H9 (cell line): ENCODE measurements at regions not wholly inside any gene's neighbourhood (a gene's known extent, or its start where the extent isn't known, plus 50 kb on each side); places are given as distances from the start of the nearest gene placed in this dataset.

ENCODE experiments used
- DNase-seq: peaks from one replicate; pipeline ENCODE4 v3.0.0-alpha.2; 2017
- H2AFZ ChIP-seq: one replicate; pipeline ENCODE4 v1.6.1; 2013; ENCODE audit warnings: mild to moderate bottlenecking, low read length, control low read depth, moderate library complexity
- H2AK5ac ChIP-seq: 2 replicates; pipeline ENCODE4 v1.6.1; 2013; ENCODE audit warnings: low read length, control low read depth, mixed read lengths; ENCODE audit not compliant: insufficient read length
- H2BK120ac ChIP-seq: one replicate; pipeline ENCODE4 v1.6.1; 2013; ENCODE audit warnings: low read depth, mild to moderate bottlenecking, low read length, control low read depth, inconsistent platforms; ENCODE audit not compliant: poor library complexity, severe bottlenecking
- H2BK12ac ChIP-seq: 2 replicates; pipeline ENCODE4 v1.6.1; 2013; ENCODE audit warnings: low read length, control low read depth, mixed read lengths, low read depth; ENCODE audit not compliant: insufficient read length
- H2BK15ac ChIP-seq: 2 replicates; pipeline ENCODE4 v1.6.1; 2013; ENCODE audit warnings: low read depth, low read length, control low read depth
- H2BK20ac ChIP-seq: one replicate; pipeline ENCODE4 v1.6.1; 2013; ENCODE audit warnings: low read depth, mild to moderate bottlenecking, low read length, control low read depth, inconsistent platforms; ENCODE audit not compliant: poor library complexity, severe bottlenecking
- H2BK5ac ChIP-seq: 2 replicates; pipeline ENCODE4 v1.6.1; 2013; ENCODE audit warnings: low read length, control low read depth, mixed read lengths; ENCODE audit not compliant: insufficient read length
- H3K14ac ChIP-seq: 2 replicates; pipeline ENCODE4 v1.6.1; 2013; ENCODE audit warnings: low read length, control low read depth; ENCODE audit not compliant: insufficient read depth
- H3K18ac ChIP-seq: 2 replicates; pipeline ENCODE4 v1.6.1; 2013; ENCODE audit warnings: low read depth, mild to moderate bottlenecking, mixed read lengths, low read length, control low read depth; ENCODE audit not compliant: insufficient read length
- H3K23ac ChIP-seq: 2 replicates; pipeline ENCODE4 v1.6.1; 2013; ENCODE audit warnings: low read length, control low read depth, mixed read lengths, low read depth; ENCODE audit not compliant: insufficient read length
- H3K23me2 ChIP-seq: 2 replicates; pipeline ENCODE4 v1.6.1; 2013; ENCODE audit warnings: low read depth, mild to moderate bottlenecking, mixed read lengths, low read length, control low read depth; ENCODE audit not compliant: insufficient read length, poor library complexity, severe bottlenecking
- H3K27ac ChIP-seq: 2 replicates; pipeline ENCODE4 v1.5.1; 2013; ENCODE audit warnings: low read length, control low read depth, mixed read lengths, low read depth; ENCODE audit not compliant: insufficient read length
- H3K27me3 ChIP-seq: 2 replicates; pipeline ENCODE4 v1.6.1; 2013; ENCODE audit warnings: low read length, control low read depth, inconsistent platforms; ENCODE audit not compliant: insufficient read depth
- H3K4ac ChIP-seq: 2 replicates; pipeline ENCODE4 v1.6.1; 2013; ENCODE audit warnings: low read depth, mild to moderate bottlenecking, control low read depth, inconsistent platforms, low read length, moderate library complexity
- H3K4me1 ChIP-seq: 2 replicates; pipeline ENCODE4 v1.6.1; 2013; ENCODE audit warnings: low read length, control low read depth, inconsistent platforms; ENCODE audit not compliant: insufficient read depth
- H3K4me2 ChIP-seq: 2 replicates; pipeline ENCODE4 v1.6.1; 2013; ENCODE audit warnings: low read length, control low read depth, mixed read lengths; ENCODE audit not compliant: insufficient read length, insufficient read depth
- H3K56ac ChIP-seq: 2 replicates; pipeline ENCODE4 v1.6.1; 2013; ENCODE audit warnings: low read depth, mild to moderate bottlenecking, mixed read lengths, low read length, control low read depth; ENCODE audit not compliant: insufficient read length
- H3K79me1 ChIP-seq: 2 replicates; pipeline ENCODE4 v1.6.1; 2013; ENCODE audit warnings: low read depth, mild to moderate bottlenecking, moderate library complexity, low read length, control low read depth, inconsistent platforms; ENCODE audit not compliant: insufficient read depth, poor library complexity, severe bottlenecking
- H3K79me2 ChIP-seq: 2 replicates; pipeline ENCODE4 v1.6.1; 2013; ENCODE audit warnings: low read length, control low read depth, inconsistent platforms; ENCODE audit not compliant: insufficient read depth
- H3K9ac ChIP-seq: 2 replicates; pipeline ENCODE4 v1.6.1; 2013; ENCODE audit warnings: low read length, control low read depth, mixed read lengths; ENCODE audit not compliant: insufficient read length; ENCODE audit errors: extremely low read depth
- H3K9me3 ChIP-seq: one replicate; pipeline ENCODE4 v1.6.1; 2013; ENCODE audit warnings: low read depth, low read length, inconsistent platforms; ENCODE audit not compliant: control insufficient read depth
- H3T11ph ChIP-seq: one replicate; pipeline ENCODE4 v1.6.1; 2013; ENCODE audit warnings: mild to moderate bottlenecking, low read length, control low read depth, inconsistent platforms
- H4K20me1 ChIP-seq: one replicate; pipeline ENCODE4 v1.6.1; 2013; ENCODE audit not compliant: control insufficient read depth, insufficient read length, insufficient read depth
- H4K5ac ChIP-seq: 2 replicates; pipeline ENCODE4 v1.6.1; 2013; ENCODE audit warnings: low read depth, mild to moderate bottlenecking, mixed read lengths, low read length, control low read depth; ENCODE audit not compliant: insufficient read length
- H4K8ac ChIP-seq: replicated peaks from 2 replicates; pipeline ENCODE4 v1.6.1; 2013; ENCODE audit warnings: low read length, control low read depth, mixed read lengths, low read depth; ENCODE audit not compliant: insufficient read length
- H4K91ac ChIP-seq: 2 replicates; pipeline ENCODE4 v1.6.1; 2013; ENCODE audit warnings: low read depth, mild to moderate bottlenecking, moderate library complexity, mixed read lengths, low read length, control low read depth; ENCODE audit not compliant: insufficient read length
- H3K27ac Mint-ChIP-seq, 3 experiments: 2 replicates in 2 of 3; 3 replicates in 1 of 3; pipeline ENCODE4 v1.8.0; 2020 to 2021; ENCODE audit warnings: mixed read lengths in 3 of 3, mild to moderate bottlenecking in 1 of 3, moderate library complexity in 1 of 3
- H3K27me3 Mint-ChIP-seq: 2 replicates; pipeline ENCODE4 v1.8.0; 2021; ENCODE audit warnings: low read depth, mild to moderate bottlenecking, moderate library complexity, mixed read lengths
- H3K36me3 Mint-ChIP-seq, 3 experiments: 2 replicates in 2 of 3; 3 replicates in 1 of 3; pipeline ENCODE4 v1.8.0; 2020 to 2021; ENCODE audit warnings: low read depth in 3 of 3, mixed read lengths in 3 of 3; ENCODE audit not compliant: insufficient read depth in 1 of 3
- H3K4me1 Mint-ChIP-seq, 2 experiments: 2 replicates each; pipeline ENCODE4 v1.8.0; 2020; ENCODE audit warnings: mixed read lengths in 2 of 2
- H3K4me3 Mint-ChIP-seq, 2 experiments: 2 replicates in 1 of 2; 3 replicates in 1 of 2; pipeline ENCODE4 v1.8.0; 2020 to 2021; ENCODE audit warnings: mild to moderate bottlenecking in 2 of 2, mixed read lengths in 2 of 2, moderate library complexity in 1 of 2
- H3K9me3 Mint-ChIP-seq, 2 experiments: 2 replicates in 1 of 2; 3 replicates in 1 of 2; pipeline ENCODE4 v1.8.0; 2020; ENCODE audit warnings: mild to moderate bottlenecking in 2 of 2, mixed read lengths in 2 of 2, moderate library complexity in 1 of 2
- WGBS: extraction: QIAGEN DNeasy Blood & Tissue Kit; methylation state at CpG from one replicate; pipeline ENCODE4 v1.1.7; 2013; ENCODE audit warnings: missing lambda C conversion rate, low lambda C conversion rate, mixed read lengths; ENCODE audit not compliant: insufficient read length; ENCODE audit errors: extremely low coverage; 5-methylcytosine and 5-hydroxymethylcytosine counted together
- TF ChIP-seq, protein P1 (sequence below): fragments of 200-600 bp; sonication (generic); conservative IDR thresholded peaks from 3 replicates; pipeline ENCODE4 v1.8.0; 2021; ENCODE audit warnings: antibody characterized with exemption, mild to moderate bottlenecking

DNA sequence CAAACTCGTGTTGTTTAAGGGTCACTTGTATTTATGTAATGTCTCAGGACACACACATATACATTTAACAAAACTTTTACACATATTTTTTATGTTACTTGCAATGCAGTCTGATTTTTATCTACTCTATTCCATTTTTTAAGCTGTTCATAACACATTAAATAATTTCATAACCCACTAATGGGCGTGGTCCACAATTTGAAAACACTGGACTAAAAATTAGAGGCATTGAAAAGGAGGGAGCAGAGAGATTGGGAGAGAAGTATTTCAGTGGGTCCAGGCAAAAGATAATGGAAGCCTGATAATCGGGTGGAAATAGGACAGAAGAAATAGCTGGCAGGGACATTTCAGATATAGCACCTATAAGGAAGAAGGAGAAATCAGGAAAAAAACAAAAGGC is 597.3 kb upstream of the CLINT1 start:
- Histone ChIP-seq H3K56ac (no peak overlapping the region), H3K27ac (no peak overlapping the region)
- no CpG with 5 or more reads among the region's 3 CpGs for WGBS

More for the DNA sequence above, 597.3 kb upstream of the CLINT1 start:
- no peak overlapping the region for H2BK120ac ChIP-seq
- no peak overlapping the region for H3K4me2 ChIP-seq
- H2BK15ac ChIP-seq = no peak overlapping the region
- no peaks in the 10 kb centered on the region for H3K9me3 ChIP-seq
- H4K8ac ChIP-seq = no peak overlapping the region
- Mint-ChIP-seq H3K27ac (no peak overlapping the region), H3K36me3 (no peaks in the 10 kb centered on the region), H3K9me3 (no peaks in the 10 kb centered on the region; a peak in 1 of 5 replicates), H3K4me1 (no peaks in the 10 kb centered on the region), H3K4me3 (no peak overlapping the region), H3K27me3 (no peaks in the 10 kb centered on the region)
- no peaks in the 10 kb centered on the region for H3K27me3 ChIP-seq
- H4K20me1 ChIP-seq = no peaks in the 10 kb centered on the region
- no peak overlapping the region for H2BK12ac ChIP-seq
- no peak for DNase-seq
- no peak overlapping the region for H3K18ac ChIP-seq
- H3K79me1 ChIP-seq = no peaks in the 10 kb centered on the region
- no peak overlapping the region for H2AFZ ChIP-seq
- no peak overlapping the region for H3K23ac ChIP-seq
- TF ChIP-seq, protein P1, sequence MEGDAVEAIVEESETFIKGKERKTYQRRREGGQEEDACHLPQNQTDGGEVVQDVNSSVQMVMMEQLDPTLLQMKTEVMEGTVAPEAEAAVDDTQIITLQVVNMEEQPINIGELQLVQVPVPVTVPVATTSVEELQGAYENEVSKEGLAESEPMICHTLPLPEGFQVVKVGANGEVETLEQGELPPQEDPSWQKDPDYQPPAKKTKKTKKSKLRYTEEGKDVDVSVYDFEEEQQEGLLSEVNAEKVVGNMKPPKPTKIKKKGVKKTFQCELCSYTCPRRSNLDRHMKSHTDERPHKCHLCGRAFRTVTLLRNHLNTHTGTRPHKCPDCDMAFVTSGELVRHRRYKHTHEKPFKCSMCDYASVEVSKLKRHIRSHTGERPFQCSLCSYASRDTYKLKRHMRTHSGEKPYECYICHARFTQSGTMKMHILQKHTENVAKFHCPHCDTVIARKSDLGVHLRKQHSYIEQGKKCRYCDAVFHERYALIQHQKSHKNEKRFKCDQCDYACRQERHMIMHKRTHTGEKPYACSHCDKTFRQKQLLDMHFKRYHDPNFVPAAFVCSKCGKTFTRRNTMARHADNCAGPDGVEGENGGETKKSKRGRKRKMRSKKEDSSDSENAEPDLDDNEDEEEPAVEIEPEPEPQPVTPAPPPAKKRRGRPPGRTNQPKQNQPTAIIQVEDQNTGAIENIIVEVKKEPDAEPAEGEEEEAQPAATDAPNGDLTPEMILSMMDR = no peak
- H2BK20ac ChIP-seq = no peak overlapping the region
- H3K14ac ChIP-seq = no peak overlapping the region
- H4K5ac ChIP-seq = no peak overlapping the region
- H3K23me2 ChIP-seq = no peaks in the 10 kb centered on the region
- H2AK5ac ChIP-seq = no peak overlapping the region
- H2BK5ac ChIP-seq = no peak overlapping the region
- H3K4ac ChIP-seq = no peak overlapping the region
- no peaks in the 10 kb centered on the region for H3K4me1 ChIP-seq
- no peak overlapping the region for H3T11ph ChIP-seq
- H3K9ac ChIP-seq = no peak overlapping the region
- H3K79me2 ChIP-seq = no peaks in the 10 kb centered on the region
- no peak overlapping the region for H4K91ac ChIP-seq
